GM04503 (cell line): ENCODE measurements at regions not wholly inside any gene's neighbourhood (a gene's known extent, or its start where the extent isn't known, plus 50 kb on each side); places are given as distances from the start of the nearest gene placed in this dataset.

ENCODE experiments used
- DNase-seq: peaks from one replicate; pipeline ENCODE4 v3.0.0-alpha.2; 2012; ENCODE audit warnings: low read depth

- no peak for DNase-seq
These were observed 447.0 kb downstream of the SLC16A7 start for GRCh38 chr12:60042835-60043234.

GRCh38 chr12:60043236-60043635 lies 447.4 kb downstream of the SLC16A7 start:
- DNase-seq, result no peak

- DNase-seq, result no peak
These were observed 456.7 kb downstream of the SLC16A7 start for GRCh38 chr12:60052483-60052882.

- DNase-seq, result no peak
These were observed 463.4 kb downstream of the SLC16A7 start for GRCh38 chr12:60059180-60059579.

- no peak for DNase-seq
These were observed 470.8 kb downstream of the SLC16A7 start for GRCh38 chr12:60066655-60067054.

GRCh38 chr12:60070552-60070951 lies 474.7 kb downstream of the SLC16A7 start:
- DNase-seq, result no peak

GRCh38 chr12:60071759-60072191 lies 475.9 kb downstream of the SLC16A7 start:
- no peak for DNase-seq

- peak; percentile 13 for DNase-seq
These were observed 477.1 kb downstream of the SLC16A7 start for GRCh38 chr12:60072911-60073310.

GRCh38 chr12:60075091-60075490 lies 479.3 kb downstream of the SLC16A7 start:
- no peak for DNase-seq

- DNase-seq, result no peak
These were observed 482.2 kb downstream of the SLC16A7 start for GRCh38 chr12:60078026-60078425.

- DNase-seq, result no peak
These were observed 497.6 kb downstream of the SLC16A7 start for GRCh38 chr12:60093428-60093827.

- no peak for DNase-seq
These were observed 498.6 kb downstream of the SLC16A7 start for GRCh38 chr12:60094436-60094835.

GRCh38 chr12:60096727-60097126 lies 500.9 kb downstream of the SLC16A7 start:
- no peak for DNase-seq

GRCh38 chr12:60100160-60100559 lies 504.3 kb downstream of the SLC16A7 start:
- DNase-seq, result peak; percentile 24

- DNase-seq, result no peak
These were observed 505.0 kb downstream of the SLC16A7 start for GRCh38 chr12:60100852-60101251.

- peak; percentile 88 for DNase-seq
These were observed 505.9 kb downstream of the SLC16A7 start for GRCh38 chr12:60101715-60102114.

- no peak for DNase-seq
These were observed 510.4 kb downstream of the SLC16A7 start for GRCh38 chr12:60106214-60106613.

GRCh38 chr12:60107992-60108391 lies 512.2 kb downstream of the SLC16A7 start:
- DNase-seq, result no peak

- DNase-seq, result no peak
These were observed 516.2 kb downstream of the SLC16A7 start for GRCh38 chr12:60112063-60112462.

- no peak for DNase-seq
These were observed 516.9 kb downstream of the SLC16A7 start for GRCh38 chr12:60112763-60113162.

- no peak for DNase-seq
These were observed 518.3 kb downstream of the SLC16A7 start for GRCh38 chr12:60114169-60114568.

GRCh38 chr12:60119327-60119726 lies 523.5 kb downstream of the SLC16A7 start:
- DNase-seq, result no peak

- DNase-seq, result no peak
These were observed 524.4 kb downstream of the SLC16A7 start for GRCh38 chr12:60120199-60120598.

- peak; percentile 54 for DNase-seq
These were observed 527.7 kb downstream of the SLC16A7 start for GRCh38 chr12:60123557-60123956.

- DNase-seq, result no peak
These were observed 541.7 kb downstream of the SLC16A7 start for GRCh38 chr12:60137513-60137912.
